ENCODE measurements at regions not wholly inside any gene's neighbourhood (a gene's known extent, or its start where the extent isn't known, plus 50 kb on each side); places are given as distances from the start of the nearest gene placed in this dataset.

DNA sequence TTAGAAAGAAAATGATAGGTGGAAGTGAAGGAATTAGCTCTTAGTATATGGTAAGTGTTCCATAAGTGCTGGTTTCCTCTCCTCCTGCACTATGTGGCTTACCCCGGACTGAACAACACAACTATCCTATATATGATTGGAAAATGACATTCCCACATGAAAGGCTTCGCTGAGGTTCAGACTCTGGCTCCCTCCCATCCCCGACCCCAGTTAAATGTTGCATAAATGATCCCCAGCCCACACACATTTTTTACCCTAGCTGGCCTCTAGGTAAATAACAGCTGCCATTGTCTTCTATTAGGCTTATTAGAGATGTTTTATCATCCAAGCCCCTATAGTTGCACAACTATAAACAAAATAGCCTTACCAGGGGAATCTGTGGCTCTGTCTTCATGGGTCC, 495.6 kb upstream of the CDH11 start:
- H3K9me3 Mint-ChIP-seq (ENCODE audit: insufficient read depth), result no peaks in the 10 kb centered on the region
- ChIA-PET POLR2A (no interaction called here), CTCF (no interaction called here)
- Histone ChIP-seq H3K4me3 (ENCODE audit: control extremely low read depth in 1 of 5, extremely low read depth in 1 of 5, insufficient read depth in 1 of 5, low read depth in 2 of 5, low read length in 4 of 5) (no peak overlapping the region), H3K9me3 (ENCODE audit: control extremely low read depth in 1 of 3, control insufficient read depth in 2 of 3, insufficient read depth in 1 of 3, low read length in 2 of 3) (no peaks in the 10 kb centered on the region), H3K27me3 (replicated peaks in 1 of 4; ENCODE audit: control extremely low read depth in 1 of 4, control insufficient read depth in 3 of 4, insufficient read depth in 4 of 4, low read length in 3 of 4) (no peaks in the 10 kb centered on the region), H4K20me1 (ENCODE audit: control insufficient read depth, insufficient read depth, low read length, poor library complexity, severe bottlenecking) (no peaks in the 10 kb centered on the region), H3K27ac (ENCODE audit: low read length in 2 of 2) (no peak overlapping the region), H3K36me3 (replicated peaks in 1 of 2; ENCODE audit: control extremely low read depth in 1 of 2, control insufficient read depth in 1 of 2, extremely low read depth in 1 of 2, insufficient read depth in 2 of 2, low read length in 1 of 2) (no peaks in the 10 kb centered on the region), H2AFZ (ENCODE audit: insufficient read depth, low read depth, low read length, poor library complexity, severe bottlenecking) (no peak overlapping the region), H3K4me2 (replicated peaks; ENCODE audit: low read depth, low read length, poor library complexity, severe bottlenecking) (no peak overlapping the region), H3K9ac (ENCODE audit: low read length) (no peak overlapping the region), H3K4me1 (ENCODE audit: control insufficient read depth in 2 of 2, insufficient read depth in 2 of 2, low read length in 2 of 2) (no peaks in the 10 kb centered on the region), H3K79me2 (ENCODE audit: control insufficient read depth, insufficient read depth, low read length) (no peaks in the 10 kb centered on the region)
- DNase-seq (no peak), ATAC-seq (ENCODE audit: low read depth) (no peak)
- no peaks in the 10 kb centered on the region for H3K4me1 Mint-ChIP-seq
- H3K27ac Mint-ChIP-seq, result no peak overlapping the region
- TF ChIP-seq, protein P1, sequence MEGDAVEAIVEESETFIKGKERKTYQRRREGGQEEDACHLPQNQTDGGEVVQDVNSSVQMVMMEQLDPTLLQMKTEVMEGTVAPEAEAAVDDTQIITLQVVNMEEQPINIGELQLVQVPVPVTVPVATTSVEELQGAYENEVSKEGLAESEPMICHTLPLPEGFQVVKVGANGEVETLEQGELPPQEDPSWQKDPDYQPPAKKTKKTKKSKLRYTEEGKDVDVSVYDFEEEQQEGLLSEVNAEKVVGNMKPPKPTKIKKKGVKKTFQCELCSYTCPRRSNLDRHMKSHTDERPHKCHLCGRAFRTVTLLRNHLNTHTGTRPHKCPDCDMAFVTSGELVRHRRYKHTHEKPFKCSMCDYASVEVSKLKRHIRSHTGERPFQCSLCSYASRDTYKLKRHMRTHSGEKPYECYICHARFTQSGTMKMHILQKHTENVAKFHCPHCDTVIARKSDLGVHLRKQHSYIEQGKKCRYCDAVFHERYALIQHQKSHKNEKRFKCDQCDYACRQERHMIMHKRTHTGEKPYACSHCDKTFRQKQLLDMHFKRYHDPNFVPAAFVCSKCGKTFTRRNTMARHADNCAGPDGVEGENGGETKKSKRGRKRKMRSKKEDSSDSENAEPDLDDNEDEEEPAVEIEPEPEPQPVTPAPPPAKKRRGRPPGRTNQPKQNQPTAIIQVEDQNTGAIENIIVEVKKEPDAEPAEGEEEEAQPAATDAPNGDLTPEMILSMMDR (IDR thresholded peaks at IDR 0.05), result no peak
- TF ChIP-seq EZH2 (IDR thresholded peaks at IDR 0.05; ENCODE audit: borderline replicate concordance, insufficient read depth, low read depth, low read length, poor library complexity, severe bottlenecking), result no peak
- intact Hi-C loops (cut with micrococcal nuclease), result no loop called here
- H3K4me3 Mint-ChIP-seq, result no peak overlapping the region
- 100% methylated on average over 1 of the region's 3 CpGs for WGBS (ENCODE audit: insufficient coverage)
- H3K27me3 Mint-ChIP-seq, result no peaks in the 10 kb centered on the region

DNA sequence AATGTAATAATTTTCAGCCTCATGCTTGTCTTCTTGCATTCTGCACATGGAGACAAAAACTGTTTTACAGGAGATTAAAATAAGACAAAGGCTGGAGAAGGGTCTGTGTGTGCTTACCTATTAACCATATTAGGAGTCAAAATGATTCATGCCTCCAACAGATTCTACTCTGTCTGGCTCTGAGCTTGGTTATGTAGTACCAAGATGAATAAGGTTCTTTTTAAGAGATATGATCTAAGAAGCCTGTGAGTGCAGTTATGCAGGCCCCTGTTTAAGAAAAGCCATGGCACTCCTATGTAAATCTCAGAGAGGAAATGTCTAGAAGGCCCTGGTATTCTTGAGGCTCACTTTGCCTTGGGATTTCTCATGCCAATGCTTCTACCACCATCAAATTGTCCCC, 486.6 kb upstream of the CDH11 start:
- H3K9me3 Mint-ChIP-seq (ENCODE audit: insufficient read depth), result peaks cover 2% of the 10 kb centered on the region
- Histone ChIP-seq H3K27ac (ENCODE audit: low read length in 2 of 2) (no peak overlapping the region), H3K36me3 (replicated peaks in 1 of 2; ENCODE audit: control extremely low read depth in 1 of 2, control insufficient read depth in 1 of 2, extremely low read depth in 1 of 2, insufficient read depth in 2 of 2, low read length in 1 of 2) (no peaks in the 10 kb centered on the region), H3K4me3 (ENCODE audit: control extremely low read depth in 1 of 5, extremely low read depth in 1 of 5, insufficient read depth in 1 of 5, low read depth in 2 of 5, low read length in 4 of 5) (no peak overlapping the region), H3K4me2 (replicated peaks; ENCODE audit: low read depth, low read length, poor library complexity, severe bottlenecking) (no peak overlapping the region), H3K27me3 (replicated peaks in 1 of 4; ENCODE audit: control extremely low read depth in 1 of 4, control insufficient read depth in 3 of 4, insufficient read depth in 4 of 4, low read length in 3 of 4) (no peaks in the 10 kb centered on the region), H3K4me1 (ENCODE audit: control insufficient read depth in 2 of 2, insufficient read depth in 2 of 2, low read length in 2 of 2) (no peaks in the 10 kb centered on the region), H3K79me2 (ENCODE audit: control insufficient read depth, insufficient read depth, low read length) (no peaks in the 10 kb centered on the region), H4K20me1 (ENCODE audit: control insufficient read depth, insufficient read depth, low read length, poor library complexity, severe bottlenecking) (no peaks in the 10 kb centered on the region), H2AFZ (ENCODE audit: insufficient read depth, low read depth, low read length, poor library complexity, severe bottlenecking) (no peak overlapping the region), H3K9ac (ENCODE audit: low read length) (no peak overlapping the region), H3K9me3 (ENCODE audit: control extremely low read depth in 1 of 3, control insufficient read depth in 2 of 3, insufficient read depth in 1 of 3, low read length in 2 of 3) (peaks cover 0 to 2% (median 0%) of the 10 kb centered on the region in 3 donors)
- no peak for TF ChIP-seq EZH2 (IDR thresholded peaks at IDR 0.05; ENCODE audit: borderline replicate concordance, insufficient read depth, low read depth, low read length, poor library complexity, severe bottlenecking)
- TF ChIP-seq, protein P1 (IDR thresholded peaks at IDR 0.05), result no peak
- no peaks in the 10 kb centered on the region for H3K4me1 Mint-ChIP-seq
- H3K4me3 Mint-ChIP-seq, result no peak overlapping the region
- ATAC-seq (ENCODE audit: low read depth) (no peak), DNase-seq (no peak)
- intact Hi-C loops (cut with micrococcal nuclease), result no loop called here
- no peaks in the 10 kb centered on the region for H3K27me3 Mint-ChIP-seq
- CTCF ChIA-PET, result no interaction called here
- POLR2A ChIA-PET, result interaction anchor here (0.6 kb wide), 1 partner anchor 480 kb away, joined by 4 read pairs; no protein-coding TSS in a partner anchor
- H3K27ac Mint-ChIP-seq, result no peak overlapping the region
